MM.1S (cell line): ENCODE measurements at regions not wholly inside any gene's neighbourhood (a gene's known extent, or its start where the extent isn't known, plus 50 kb on each side); places are given as distances from the start of the nearest gene placed in this dataset.

Experiments used
- DNase-seq: peaks from one replicate; pipeline ENCODE4 v3.0.0-alpha.2; 2015
- H2AFZ ChIP-seq: fragments of 300-600 bp; sonication (generic); 2 replicates; pipeline ENCODE4 v1.6.0; 2016; ENCODE audit warnings: antibody characterized with exemption, low read length
- H3F3A ChIP-seq: fragments of 300-600 bp; sonication (generic); 2 replicates; pipeline ENCODE4 v1.6.1; 2016; ENCODE audit warnings: mild to moderate bottlenecking, antibody characterized with exemption, low read length, moderate library complexity, mixed read lengths; ENCODE audit not compliant: insufficient read depth
- H3K27ac ChIP-seq: fragments of 300-600 bp; sonication (generic); 2 replicates; pipeline ENCODE4 v1.5.1; 2016; ENCODE audit warnings: mild to moderate bottlenecking, low read length
- H3K27me3 ChIP-seq: fragments of 300-600 bp; sonication (generic); replicated peaks from 2 replicates; pipeline ENCODE4 v1.6.0; 2016; ENCODE audit warnings: low read length; ENCODE audit not compliant: insufficient read depth
- H3K36me3 ChIP-seq: fragments of 300-600 bp; sonication (generic); replicated peaks from 2 replicates; pipeline ENCODE4 v1.6.1; 2016; ENCODE audit warnings: mild to moderate bottlenecking, low read length, mixed read lengths; ENCODE audit not compliant: insufficient read depth
- H3K4me1 ChIP-seq: fragments of 300-600 bp; sonication (generic); 2 replicates; pipeline ENCODE4 v1.6.1; 2016; ENCODE audit warnings: low read length, mixed read lengths
- H3K4me2 ChIP-seq: fragments of 300-600 bp; sonication (generic); 2 replicates; pipeline ENCODE4 v1.6.0; 2016; ENCODE audit warnings: low read depth, low read length
- H3K4me3 ChIP-seq: fragments of 300-600 bp; sonication (generic); 2 replicates; pipeline ENCODE4 v1.5.1; 2016; ENCODE audit warnings: low read length, mixed read lengths
- H3K79me2 ChIP-seq: fragments of 300-600 bp; sonication (generic); 2 replicates; pipeline ENCODE4 v1.6.1; 2016; ENCODE audit warnings: mixed run types, low read length, mixed read lengths
- H3K9ac ChIP-seq: fragments of 300-600 bp; sonication (generic); 2 replicates; pipeline ENCODE4 v1.6.1; 2016; ENCODE audit warnings: low read length, mixed read lengths
- H3K9me2 ChIP-seq: fragments of 300-600 bp; sonication (generic); replicated peaks from 2 replicates; pipeline ENCODE4 v1.6.1; 2016; ENCODE audit warnings: mild to moderate bottlenecking, low read length, mixed read lengths; ENCODE audit not compliant: insufficient read depth
- H3K9me3 ChIP-seq: fragments of 300-600 bp; sonication (generic); replicated peaks from 2 replicates; pipeline ENCODE4 v1.6.1; 2016; ENCODE audit warnings: mild to moderate bottlenecking, low read length, mixed read lengths; ENCODE audit not compliant: insufficient read depth
- H4K20me1 ChIP-seq: fragments of 300-600 bp; sonication (generic); 2 replicates; pipeline ENCODE4 v1.6.1; 2016; ENCODE audit warnings: mild to moderate bottlenecking, low read length, moderate library complexity, mixed read lengths; ENCODE audit not compliant: insufficient read depth
- EZH2 ChIP-seq: fragments of 300-600 bp; sonication (generic); optimal IDR thresholded peaks from 2 replicates; pipeline ENCODE3; 2017; ENCODE audit warnings: low read depth, mild to moderate bottlenecking, antibody characterized with exemption, low read length, mixed read lengths
- EZH2phosphoT487 ChIP-seq: fragments of 300-600 bp; sonication (generic); IDR thresholded peaks from 2 replicates; pipeline ENCODE4 v1.6.1; 2018; ENCODE audit warnings: antibody characterized with exemption, low read length
- TF ChIP-seq, protein P1 (sequence below): fragments of 300-600 bp; sonication (generic); IDR thresholded peaks from 2 replicates; pipeline ENCODE4 v1.5.1; 2016; ENCODE audit warnings: antibody characterized with exemption, low read length, mixed read lengths

GRCh38 chr16:54473226-54473993 is 186.8 kb upstream of the IRX3 start:
- Histone ChIP-seq H4K20me1 (no peaks in the 10 kb centered on the region), H3K27me3 (no peaks in the 10 kb centered on the region), H3K9me3 (no peaks in the 10 kb centered on the region), H3F3A (no peaks in the 10 kb centered on the region), H3K27ac (no peak overlapping the region), H3K4me3 (no peak overlapping the region), H3K4me2 (no peak overlapping the region), H3K9ac (no peak overlapping the region), H3K4me1 (no peaks in the 10 kb centered on the region), H2AFZ (no peak overlapping the region), H3K36me3 (no peaks in the 10 kb centered on the region), H3K9me2 (no peaks in the 10 kb centered on the region), H3K79me2 (no peaks in the 10 kb centered on the region)
- TF ChIP-seq EZH2 (no peak), EZH2phosphoT487 (no peak)
- DNase-seq: no peak

- H3K79me2 ChIP-seq: no peaks in the 10 kb centered on the region
- TF ChIP-seq EZH2: no peak
- TF ChIP-seq, protein P1, sequence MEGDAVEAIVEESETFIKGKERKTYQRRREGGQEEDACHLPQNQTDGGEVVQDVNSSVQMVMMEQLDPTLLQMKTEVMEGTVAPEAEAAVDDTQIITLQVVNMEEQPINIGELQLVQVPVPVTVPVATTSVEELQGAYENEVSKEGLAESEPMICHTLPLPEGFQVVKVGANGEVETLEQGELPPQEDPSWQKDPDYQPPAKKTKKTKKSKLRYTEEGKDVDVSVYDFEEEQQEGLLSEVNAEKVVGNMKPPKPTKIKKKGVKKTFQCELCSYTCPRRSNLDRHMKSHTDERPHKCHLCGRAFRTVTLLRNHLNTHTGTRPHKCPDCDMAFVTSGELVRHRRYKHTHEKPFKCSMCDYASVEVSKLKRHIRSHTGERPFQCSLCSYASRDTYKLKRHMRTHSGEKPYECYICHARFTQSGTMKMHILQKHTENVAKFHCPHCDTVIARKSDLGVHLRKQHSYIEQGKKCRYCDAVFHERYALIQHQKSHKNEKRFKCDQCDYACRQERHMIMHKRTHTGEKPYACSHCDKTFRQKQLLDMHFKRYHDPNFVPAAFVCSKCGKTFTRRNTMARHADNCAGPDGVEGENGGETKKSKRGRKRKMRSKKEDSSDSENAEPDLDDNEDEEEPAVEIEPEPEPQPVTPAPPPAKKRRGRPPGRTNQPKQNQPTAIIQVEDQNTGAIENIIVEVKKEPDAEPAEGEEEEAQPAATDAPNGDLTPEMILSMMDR: no peak
- no peak for TF ChIP-seq EZH2phosphoT487
- no peak overlapping the region for H3K4me3 ChIP-seq
- no peaks in the 10 kb centered on the region for H3K9me3 ChIP-seq
- H3K9me2 ChIP-seq: no peaks in the 10 kb centered on the region
- no peaks in the 10 kb centered on the region for H3K27me3 ChIP-seq
- no peak overlapping the region for H3K9ac ChIP-seq
- H4K20me1 ChIP-seq: no peaks in the 10 kb centered on the region
- no peak overlapping the region for H3K27ac ChIP-seq
- no peak overlapping the region for H2AFZ ChIP-seq
- no peak for DNase-seq
- H3K36me3 ChIP-seq: no peaks in the 10 kb centered on the region
- H3F3A ChIP-seq: no peaks in the 10 kb centered on the region
- no peaks in the 10 kb centered on the region for H3K4me1 ChIP-seq
- H3K4me2 ChIP-seq: no peak overlapping the region
These were observed 180.8 kb upstream of the IRX3 start for GRCh38 chr16:54467398-54467797.

GRCh38 chr16:54466233-54466632 is 179.6 kb upstream of the IRX3 start:
- no peak overlapping the region for H3K4me2 ChIP-seq
- H3K27ac ChIP-seq: no peak overlapping the region
- no peaks in the 10 kb centered on the region for H3K4me1 ChIP-seq
- H2AFZ ChIP-seq: no peak overlapping the region
- no peaks in the 10 kb centered on the region for H3K79me2 ChIP-seq
- H3K9me2 ChIP-seq: no peaks in the 10 kb centered on the region
- no peak overlapping the region for H3K9ac ChIP-seq
- TF ChIP-seq, protein P1: no peak
- no peak for TF ChIP-seq EZH2
- TF ChIP-seq EZH2phosphoT487: no peak
- no peaks in the 10 kb centered on the region for H3K9me3 ChIP-seq
- DNase-seq: no peak
- no peak overlapping the region for H3K4me3 ChIP-seq
- H3K36me3 ChIP-seq: no peaks in the 10 kb centered on the region
- H4K20me1 ChIP-seq: no peaks in the 10 kb centered on the region
- no peaks in the 10 kb centered on the region for H3F3A ChIP-seq
- H3K27me3 ChIP-seq: no peaks in the 10 kb centered on the region

GRCh38 chr16:54465063-54465462 is 178.5 kb upstream of the IRX3 start:
- no peaks in the 10 kb centered on the region for H3K9me3 ChIP-seq
- H2AFZ ChIP-seq: no peak overlapping the region
- no peak overlapping the region for H3K9ac ChIP-seq
- H3K27ac ChIP-seq: no peak overlapping the region
- H3K27me3 ChIP-seq: no peaks in the 10 kb centered on the region
- H3K4me1 ChIP-seq: no peaks in the 10 kb centered on the region
- DNase-seq: no peak
- no peak overlapping the region for H3K4me2 ChIP-seq
- TF ChIP-seq, protein P1: no peak
- TF ChIP-seq EZH2phosphoT487: no peak
- no peak for TF ChIP-seq EZH2
- H3F3A ChIP-seq: no peaks in the 10 kb centered on the region
- no peaks in the 10 kb centered on the region for H4K20me1 ChIP-seq
- H3K9me2 ChIP-seq: no peaks in the 10 kb centered on the region
- H3K79me2 ChIP-seq: no peaks in the 10 kb centered on the region
- no peaks in the 10 kb centered on the region for H3K36me3 ChIP-seq
- H3K4me3 ChIP-seq: no peak overlapping the region
